B cell (primary cell): ENCODE measurements at regions not wholly inside any gene's neighbourhood (a gene's known extent, or its start where the extent isn't known, plus 50 kb on each side); places are given as distances from the start of the nearest gene placed in this dataset.

Experiments
- EZH2 ChIP-seq: IDR thresholded peaks from 2 replicates; pipeline ENCODE4 v1.6.1; 2012; ENCODE audit warnings: borderline replicate concordance, low read depth, mild to moderate bottlenecking, moderate library complexity, low read length; ENCODE audit not compliant: insufficient read depth, poor library complexity, severe bottlenecking
- TF ChIP-seq, protein P1 (sequence below): fragments of 200-600 bp; IDR thresholded peaks from one replicate; pipeline ENCODE4 v1.8.0; 2022; ENCODE audit warnings: antibody characterized with exemption, mild to moderate bottlenecking

DNA sequence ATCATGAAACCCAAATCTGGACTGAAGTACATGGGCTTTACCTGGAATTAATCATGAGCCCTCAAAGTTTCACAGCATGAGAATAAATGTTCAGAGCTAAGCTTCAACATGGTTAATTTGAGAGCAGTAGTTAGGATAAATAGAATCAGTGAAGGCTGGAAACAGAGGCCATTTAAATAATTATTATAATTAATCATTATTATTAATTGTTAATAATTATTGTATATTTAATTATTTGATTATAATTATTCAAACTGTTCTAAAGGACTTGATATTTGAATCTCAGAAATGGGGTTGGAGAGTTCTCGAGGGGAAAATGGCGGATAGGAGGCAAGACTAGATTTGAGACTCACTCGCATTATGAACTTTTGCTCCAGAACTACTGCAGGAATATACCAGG lies 119.6 kb upstream of the ITGA1 start:
- TF ChIP-seq, protein P1, sequence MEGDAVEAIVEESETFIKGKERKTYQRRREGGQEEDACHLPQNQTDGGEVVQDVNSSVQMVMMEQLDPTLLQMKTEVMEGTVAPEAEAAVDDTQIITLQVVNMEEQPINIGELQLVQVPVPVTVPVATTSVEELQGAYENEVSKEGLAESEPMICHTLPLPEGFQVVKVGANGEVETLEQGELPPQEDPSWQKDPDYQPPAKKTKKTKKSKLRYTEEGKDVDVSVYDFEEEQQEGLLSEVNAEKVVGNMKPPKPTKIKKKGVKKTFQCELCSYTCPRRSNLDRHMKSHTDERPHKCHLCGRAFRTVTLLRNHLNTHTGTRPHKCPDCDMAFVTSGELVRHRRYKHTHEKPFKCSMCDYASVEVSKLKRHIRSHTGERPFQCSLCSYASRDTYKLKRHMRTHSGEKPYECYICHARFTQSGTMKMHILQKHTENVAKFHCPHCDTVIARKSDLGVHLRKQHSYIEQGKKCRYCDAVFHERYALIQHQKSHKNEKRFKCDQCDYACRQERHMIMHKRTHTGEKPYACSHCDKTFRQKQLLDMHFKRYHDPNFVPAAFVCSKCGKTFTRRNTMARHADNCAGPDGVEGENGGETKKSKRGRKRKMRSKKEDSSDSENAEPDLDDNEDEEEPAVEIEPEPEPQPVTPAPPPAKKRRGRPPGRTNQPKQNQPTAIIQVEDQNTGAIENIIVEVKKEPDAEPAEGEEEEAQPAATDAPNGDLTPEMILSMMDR: no peak
- no peak for TF ChIP-seq EZH2
